Dedifferentiated amniotic fluid mesenchymal stem cell (primary cell): ENCODE measurements at regions not wholly inside any gene's neighbourhood (a gene's known extent, or its start where the extent isn't known, plus 50 kb on each side); places are given as distances from the start of the nearest gene placed in this dataset.
"Not testable (repeated sequence)": the region's sequence is repeated elsewhere in the genome, so short reads cannot be mapped to it uniquely, and the experiment has no call there.

Source experiments
- DNase-seq: peaks from one replicate; pipeline ENCODE4 v3.0.0-alpha.2; 2016; ENCODE audit errors: extremely low spot score

- DNase-seq = no peak
Measured at GRCh38 chr13:87093399-87093798, 577.8 kb upstream of the SLITRK5 start.

DNA sequence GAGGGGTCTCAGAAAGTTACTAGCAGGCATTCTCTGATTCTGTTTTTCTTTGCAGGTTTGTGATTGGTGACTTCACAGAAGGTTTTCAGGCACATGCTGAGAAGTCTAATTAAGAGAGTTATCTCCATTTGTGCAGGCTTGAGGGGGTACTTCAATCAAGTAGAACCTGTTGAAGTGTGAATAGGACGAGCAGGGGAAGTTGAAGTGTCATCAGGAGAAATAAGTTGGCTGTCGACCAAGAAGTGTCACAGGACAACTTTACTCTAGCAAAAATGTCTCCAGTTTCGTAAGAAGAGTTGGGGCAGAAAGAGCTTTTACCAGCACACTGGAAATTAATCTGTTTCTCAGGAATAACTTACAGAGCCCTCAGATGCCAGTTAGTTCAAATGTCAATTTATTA, 576.5 kb upstream of the SLITRK5 start:
- no peak for DNase-seq

DNA sequence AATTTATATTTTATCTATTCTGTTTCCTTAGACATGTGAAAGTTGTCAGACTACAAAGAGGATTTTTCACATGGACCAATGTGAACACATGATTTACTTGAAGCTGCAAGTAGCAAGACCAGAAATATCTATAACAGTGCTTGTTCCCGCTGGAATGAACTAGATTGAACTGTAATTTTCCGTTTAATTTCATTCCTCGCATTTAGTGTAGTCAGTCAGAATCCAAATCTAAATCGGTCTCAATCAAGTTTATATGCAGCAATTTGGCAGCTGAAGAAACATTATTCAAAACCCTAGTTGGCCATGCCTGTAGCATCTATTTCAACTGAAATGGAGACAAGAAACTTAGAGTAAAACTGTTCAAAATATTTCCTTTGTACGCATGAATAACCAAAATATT, 570.7 kb upstream of the SLITRK5 start:
- DNase-seq = no peak

- no peak for DNase-seq
Measured at GRCh38 chr13:87107651-87108050, 563.5 kb upstream of the SLITRK5 start.

DNA sequence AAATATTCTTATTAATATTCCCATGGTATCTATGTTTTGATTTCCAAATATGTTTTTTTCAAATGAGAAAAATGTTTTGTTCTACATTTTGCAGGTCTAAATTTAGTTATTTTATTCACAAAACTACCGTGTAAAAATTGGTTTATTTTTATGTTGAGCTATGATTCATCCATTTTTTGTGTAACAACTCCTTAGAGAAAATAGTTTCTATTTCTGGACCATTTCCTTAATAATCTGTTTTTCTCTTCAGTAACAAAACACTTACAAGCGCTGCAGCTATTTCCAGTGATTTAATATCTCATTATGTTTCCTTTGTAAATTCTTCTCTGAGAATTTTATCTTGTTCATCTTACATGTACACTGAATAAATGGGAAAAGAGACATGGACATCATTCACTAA, 550.7 kb upstream of the SLITRK5 start:
- DNase-seq = no peak

GRCh38 chr13:87122551-87122950, 548.6 kb upstream of the SLITRK5 start:
- DNase-seq = no peak

- no peak for DNase-seq
Measured at GRCh38 chr13:87123987-87124784, 547.0 kb upstream of the SLITRK5 start.

- DNase-seq = no peak
Measured at GRCh38 chr13:87124785-87125074, 546.4 kb upstream of the SLITRK5 start.

- DNase-seq = no peak
Measured at GRCh38 chr13:87128036-87128435, 543.1 kb upstream of the SLITRK5 start.

- DNase-seq = no peak
Measured at GRCh38 chr13:87128491-87128890, 542.7 kb upstream of the SLITRK5 start.

DNA sequence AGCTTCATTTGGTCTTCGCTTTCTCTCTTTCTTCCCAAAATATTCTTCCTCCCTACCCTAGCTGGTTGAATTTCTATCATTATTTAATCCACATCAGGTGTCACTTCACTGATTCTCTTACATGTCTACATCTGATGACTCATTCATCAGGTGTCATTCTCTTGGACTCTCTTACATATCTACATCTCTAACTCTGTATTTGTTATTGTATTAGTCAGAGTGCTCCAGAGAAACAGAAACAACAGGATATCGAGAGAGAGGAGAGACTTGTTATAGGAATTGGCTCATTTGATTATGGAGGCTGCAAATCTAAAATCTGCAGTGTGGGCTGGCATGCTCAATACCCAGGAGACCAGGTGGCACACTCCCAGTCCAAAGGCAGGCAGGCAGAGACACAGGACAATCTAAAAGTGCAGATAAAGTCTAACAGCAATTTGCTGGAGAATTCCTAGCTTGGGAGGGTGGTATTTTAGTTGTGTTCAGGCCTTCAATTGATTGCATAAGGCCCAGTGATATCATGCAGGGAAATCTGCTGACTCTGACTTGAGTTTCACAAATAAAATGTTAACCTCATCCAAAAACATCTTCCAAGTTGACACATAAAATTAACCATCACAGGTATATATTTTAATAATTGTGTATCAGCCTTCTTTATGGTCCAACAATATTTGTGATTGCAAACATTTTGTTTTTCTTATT, 541.4 kb upstream of the SLITRK5 start:
- no peak for DNase-seq

DNA sequence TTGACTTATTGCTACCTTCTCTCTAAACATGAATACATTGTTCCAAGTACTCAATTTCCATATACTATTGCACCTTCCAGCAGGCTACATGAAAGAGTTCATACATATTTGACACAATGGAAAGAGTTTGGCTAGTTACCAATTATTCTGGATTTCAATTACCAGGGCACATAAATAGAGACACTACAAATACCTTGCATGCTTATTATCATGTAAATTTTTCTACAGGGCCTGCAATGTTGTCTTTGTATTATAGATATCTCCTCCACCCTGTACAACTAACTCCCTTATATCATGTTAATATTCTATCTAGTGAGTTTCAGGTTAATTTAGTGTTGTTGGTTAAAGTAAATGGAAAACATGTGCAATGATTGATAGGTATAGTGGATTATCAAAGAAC, 540.7 kb upstream of the SLITRK5 start:
- DNase-seq = no peak

GRCh38 chr13:87131611-87132010, 539.6 kb upstream of the SLITRK5 start:
- DNase-seq = no peak

GRCh38 chr13:87138866-87139265, 532.3 kb upstream of the SLITRK5 start:
- DNase-seq = no peak

- DNase-seq = no peak
Measured at GRCh38 chr13:87147076-87147475, 524.1 kb upstream of the SLITRK5 start.

- DNase-seq = no peak
Measured at GRCh38 chr13:87153371-87153770, 517.8 kb upstream of the SLITRK5 start.

DNA sequence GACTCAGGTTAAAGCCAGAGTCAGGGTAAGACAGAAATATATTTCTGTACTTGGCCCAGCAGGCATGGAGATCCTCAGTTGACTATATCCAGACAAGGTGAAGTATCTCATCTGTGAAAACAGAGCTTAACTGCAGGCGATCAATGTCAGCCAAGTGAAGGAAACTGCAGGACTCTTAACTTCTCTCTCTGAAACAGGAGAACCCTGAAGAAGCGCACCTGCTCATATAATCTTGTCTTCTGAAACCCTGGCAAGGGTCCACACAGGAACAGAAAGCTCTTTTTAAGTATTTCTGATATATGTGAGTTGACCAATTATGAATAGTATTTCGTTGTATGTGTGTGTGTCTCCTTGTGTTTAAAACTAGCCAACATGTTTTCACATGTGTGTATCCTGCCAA, 504.8 kb upstream of the SLITRK5 start:
- no peak for DNase-seq

DNA sequence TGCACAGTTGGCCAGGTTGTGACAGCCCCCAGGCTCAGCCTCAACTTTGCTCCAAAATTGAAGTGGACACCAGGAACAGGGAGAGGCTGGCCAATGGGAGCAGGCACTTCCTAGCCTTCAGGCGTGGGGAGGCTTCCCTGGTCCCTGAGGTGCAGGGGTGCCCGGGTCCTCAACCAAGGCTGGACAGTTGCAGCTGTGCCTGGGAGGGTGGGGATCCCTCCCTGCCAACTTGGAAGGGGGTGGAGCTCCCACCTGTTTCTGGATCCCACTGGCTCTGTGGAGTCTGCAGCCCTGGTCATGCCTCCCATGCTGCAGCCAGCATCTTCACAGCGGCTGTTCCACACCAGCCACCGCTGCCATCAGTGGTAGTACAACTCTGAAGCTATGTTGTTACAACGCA, 502.8 kb upstream of the SLITRK5 start:
- DNase-seq = no peak

- DNase-seq = no peak
Measured at GRCh38 chr13:87169337-87169736, 501.8 kb upstream of the SLITRK5 start.

GRCh38 chr13:87172166-87172835, 498.9 kb upstream of the SLITRK5 start:
- no peak for DNase-seq

DNA sequence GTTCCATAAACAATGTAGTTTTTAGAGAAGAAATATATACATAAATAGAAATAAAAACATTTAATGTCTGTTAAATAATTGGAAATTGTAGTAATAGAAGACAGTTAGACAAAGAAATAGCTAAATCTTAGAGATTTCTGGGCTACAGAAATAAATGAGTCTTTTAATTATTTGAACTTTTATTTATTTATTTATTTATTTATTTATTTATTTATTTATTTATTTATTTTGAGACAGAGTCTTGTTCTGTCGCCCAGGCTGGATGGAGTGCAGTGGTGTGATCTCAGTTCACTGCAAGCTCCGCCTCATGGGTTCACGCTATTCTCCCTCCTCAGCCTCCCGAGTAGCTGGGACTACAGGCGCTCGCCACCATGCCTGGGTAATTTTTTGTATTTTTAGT, 486.0 kb upstream of the SLITRK5 start:
- DNase-seq = not testable (repeated sequence)

GRCh38 chr13:87186647-87187046, 484.5 kb upstream of the SLITRK5 start:
- not testable (repeated sequence) for DNase-seq

DNA sequence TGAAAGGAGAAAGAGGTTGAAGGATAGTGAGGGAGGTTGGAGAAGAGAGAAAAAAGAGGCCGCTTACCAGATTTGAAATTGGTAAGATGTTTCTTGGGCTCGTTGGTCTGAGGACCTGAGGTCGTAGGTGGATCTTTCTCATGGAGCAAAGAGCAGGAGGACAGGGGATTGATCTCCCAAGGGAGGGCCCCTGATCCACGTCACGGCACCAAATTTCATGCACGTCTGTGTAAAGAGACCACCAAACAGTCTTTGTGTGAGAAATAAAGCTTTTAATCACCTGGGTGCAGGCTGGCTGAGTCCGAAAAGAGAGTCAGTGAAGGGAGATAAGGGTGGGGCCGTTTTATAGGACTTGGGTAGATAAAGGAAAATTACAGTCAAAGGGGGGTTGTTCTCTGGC, 479.7 kb upstream of the SLITRK5 start:
- not testable (repeated sequence) for DNase-seq
